Spleen (tissue), 7 donors: ENCODE measurements at regions not wholly inside any gene's neighbourhood (a gene's known extent, or its start where the extent isn't known, plus 50 kb on each side); places are given as distances from the start of the nearest gene placed in this dataset.

Source experiments
- CTCF ChIP-seq, 11 experiments: fragments of 200-600 bp in 7 of 11; fragments of 450-650 bp in 4 of 11; sonication (generic) in 4 of 11; IDR thresholded peaks in 8 of 11; conservative IDR thresholded peaks in 3 of 11; 1 replicate in 7 of 11; 2 replicates in 4 of 11; pipeline versions ENCODE4 v1.4.0 to v1.8.0; 2016 to 2021; ENCODE audit warnings: antibody characterized with exemption in 11 of 11, inconsistent platforms in 4 of 11, mild to moderate bottlenecking in 1 of 11
- POLR2A ChIP-seq, 3 donors: fragments of 450-650 bp; IDR thresholded peaks; one replicate each; pipeline ENCODE4 v1.5.1; 2017; ENCODE audit warnings: antibody characterized with exemption in 3 of 3, mild to moderate bottlenecking in 1 of 3
- POLR2AphosphoS5 ChIP-seq, 3 donors: sonication (generic); formaldehyde crosslinking; IDR thresholded peaks; one replicate each; pipeline ENCODE4 v1.5.1; 2017; ENCODE audit warnings: antibody characterized with exemption in 3 of 3
- donor health status: DM: no; HTN: no; CAD: no; lungs with moderate emphysema.
- donor health status: DM: no; HTN: no; CAD: no.
- donor health status: DM: no; HTN: no; CAD: no.

GRCh38 chr18:71797554-71797953 lies 746.6 kb downstream of the CBLN2 start:
- TF ChIP-seq POLR2A (IDR thresholded peaks at IDR 0.05) (no peak), CTCF (IDR thresholded peaks at IDR 0.05 in 8 of 11, conservative IDR thresholded peaks at IDR 0.05 in 3 of 11) (no peak), POLR2AphosphoS5 (IDR thresholded peaks at IDR 0.05) (no peak)
